Gastrocnemius medialis (tissue), 4 donors: ENCODE measurements at regions not wholly inside any gene's neighbourhood (a gene's known extent, or its start where the extent isn't known, plus 50 kb on each side); places are given as distances from the start of the nearest gene placed in this dataset.

ENCODE experiments used
- ATAC-seq, 2 donors: fragments of 150-250 bp; one replicate each; pipeline ENCODE4 v1.9.1; 2016
- DNase-seq, 2 donors: peaks; one replicate each; pipeline ENCODE4 v3.0.0-alpha.2; 2019
- H3K27ac ChIP-seq, 4 donors: fragments of 200-600 bp; sonication (generic); 1 replicate in 1 of 4; 2 replicates in 3 of 4; pipeline ENCODE4 v1.5.1; 2016 to 2018; ENCODE audit warnings: mild to moderate bottlenecking in 2 of 4, moderate library complexity in 1 of 4
- H3K27me3 ChIP-seq, 3 donors: fragments of 200-600 bp; sonication (generic) in 2 of 3; 1 replicate in 1 of 3; 2 replicates in 2 of 3; pipeline versions ENCODE4 v1.5.1 to v1.6.0; 2016 to 2019; ENCODE audit warnings: mild to moderate bottlenecking in 1 of 3, moderate library complexity in 1 of 3
- H3K36me3 ChIP-seq, 2 donors: fragments of 200-600 bp; sonication (generic) in 1 of 2; one replicate each; pipeline ENCODE4 v1.5.1; 2017 to 2018
- H3K4me1 ChIP-seq, 2 donors: fragments of 200-600 bp; sonication (generic) in 1 of 2; one replicate each; pipeline ENCODE4 v1.5.1; 2016 to 2017; ENCODE audit warnings: mild to moderate bottlenecking in 2 of 2
- H3K4me3 ChIP-seq, 4 donors: fragments of 200-600 bp; sonication (generic) in 3 of 4; 1 replicate in 1 of 4; 2 replicates in 3 of 4; pipeline ENCODE4 v1.5.1; 2016 to 2019; ENCODE audit warnings: mild to moderate bottlenecking in 2 of 4
- H3K9me3 ChIP-seq, 3 donors: fragments of 200-600 bp; sonication (generic) in 2 of 3; 1 replicate in 1 of 3; 2 replicates in 2 of 3; pipeline ENCODE4 v1.5.1; 2016 to 2019
- POLR2A ChIP-seq, 2 donors: fragments of 450-650 bp; IDR thresholded peaks; one replicate each; pipeline ENCODE4 v1.6.1; 2017; ENCODE audit warnings: antibody characterized with exemption in 2 of 2, mild to moderate bottlenecking in 2 of 2, moderate library complexity in 2 of 2
- in situ Hi-C, 4 donors: fragments of 200-750 bp; cut with MboI; loops; one replicate each; pipeline versions ENCODE4 v1.15.0 to v1.8.0; 2017; ENCODE audit warnings: low sequenced_read_pairs in 4 of 4
- intact Hi-C: fragments of 100-400 bp; cut with DNase I; formaldehyde crosslinking; loops from one replicate; pipeline ENCODE4 v1.15.1; 2023; ENCODE audit warnings: low total_unique reads
- TF ChIP-seq, protein P1 (sequence below), 5 experiments: fragments of 450-650 bp in 3 of 5; fragments of 200-600 bp in 2 of 5; sonication (generic) in 2 of 5; IDR thresholded peaks in 4 of 5; conservative IDR thresholded peaks in 1 of 5; 1 replicate in 4 of 5; 2 replicates in 1 of 5; pipeline ENCODE4 v1.5.1; 2016 to 2019; ENCODE audit warnings: antibody characterized with exemption in 5 of 5, mild to moderate bottlenecking in 3 of 5, moderate library complexity in 3 of 5

DNA sequence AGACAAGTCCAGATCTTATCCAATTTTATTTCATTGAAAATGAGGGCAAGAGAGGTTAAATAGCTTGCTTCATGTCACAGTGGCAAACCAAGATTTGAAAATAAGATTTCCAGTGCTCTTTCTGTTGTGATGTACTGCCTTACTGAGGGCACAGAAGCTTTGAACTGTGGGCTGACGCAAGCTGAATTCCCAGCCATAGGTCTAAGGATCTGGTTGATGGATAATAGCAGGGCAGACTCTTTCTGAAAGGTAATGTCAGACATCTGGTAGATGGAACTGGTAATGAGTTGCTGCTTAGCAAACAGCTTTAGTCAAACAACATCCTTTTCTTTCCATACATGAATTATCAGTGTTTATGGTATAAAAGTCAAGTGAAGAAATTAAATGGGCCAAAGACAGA, 193.9 kb upstream of the RASGEF1B start:
- DNase-seq: no peak
- ATAC-seq: no peak
- peaks cover 0 to 4% of the 10 kb centered on the region in 2 donors for H3K4me1 ChIP-seq
- no peaks in the 10 kb centered on the region for H3K9me3 ChIP-seq
- H3K4me3 ChIP-seq: no peak overlapping the region
- TF ChIP-seq, protein P1, sequence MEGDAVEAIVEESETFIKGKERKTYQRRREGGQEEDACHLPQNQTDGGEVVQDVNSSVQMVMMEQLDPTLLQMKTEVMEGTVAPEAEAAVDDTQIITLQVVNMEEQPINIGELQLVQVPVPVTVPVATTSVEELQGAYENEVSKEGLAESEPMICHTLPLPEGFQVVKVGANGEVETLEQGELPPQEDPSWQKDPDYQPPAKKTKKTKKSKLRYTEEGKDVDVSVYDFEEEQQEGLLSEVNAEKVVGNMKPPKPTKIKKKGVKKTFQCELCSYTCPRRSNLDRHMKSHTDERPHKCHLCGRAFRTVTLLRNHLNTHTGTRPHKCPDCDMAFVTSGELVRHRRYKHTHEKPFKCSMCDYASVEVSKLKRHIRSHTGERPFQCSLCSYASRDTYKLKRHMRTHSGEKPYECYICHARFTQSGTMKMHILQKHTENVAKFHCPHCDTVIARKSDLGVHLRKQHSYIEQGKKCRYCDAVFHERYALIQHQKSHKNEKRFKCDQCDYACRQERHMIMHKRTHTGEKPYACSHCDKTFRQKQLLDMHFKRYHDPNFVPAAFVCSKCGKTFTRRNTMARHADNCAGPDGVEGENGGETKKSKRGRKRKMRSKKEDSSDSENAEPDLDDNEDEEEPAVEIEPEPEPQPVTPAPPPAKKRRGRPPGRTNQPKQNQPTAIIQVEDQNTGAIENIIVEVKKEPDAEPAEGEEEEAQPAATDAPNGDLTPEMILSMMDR (IDR thresholded peaks at IDR 0.05 in 4 of 5, conservative IDR thresholded peaks at IDR 0.05 in 1 of 5): no peak
- TF ChIP-seq POLR2A (IDR thresholded peaks at IDR 0.05): no peak
- in situ Hi-C loops (no loop called here), intact Hi-C loops (no loop called here)
- H3K36me3 ChIP-seq: no peaks in the 10 kb centered on the region
- no peak overlapping the region for H3K27ac ChIP-seq
- H3K27me3 ChIP-seq: no peaks in the 10 kb centered on the region

DNA sequence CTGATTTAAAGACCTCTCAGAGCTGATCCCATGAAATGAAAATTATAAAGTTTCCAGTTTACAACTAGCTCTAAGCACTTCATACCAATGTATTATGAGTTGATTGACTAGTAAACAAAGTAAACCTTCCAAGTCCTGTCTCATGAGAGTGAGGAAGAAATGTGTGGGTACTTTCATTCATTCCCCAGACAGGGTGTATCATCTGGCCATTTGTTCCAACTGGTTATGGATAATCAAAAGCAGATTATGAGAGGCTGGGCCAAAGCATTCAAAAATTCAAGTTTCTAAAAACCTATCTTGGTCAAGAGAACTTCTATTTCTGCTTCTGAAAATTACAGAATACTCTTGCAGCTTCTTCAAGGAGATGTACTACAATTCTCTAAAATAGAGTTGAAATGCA, 193.3 kb upstream of the RASGEF1B start:
- Histone ChIP-seq H3K27me3 (no peaks in the 10 kb centered on the region), H3K27ac (no peak overlapping the region), H3K36me3 (no peaks in the 10 kb centered on the region), H3K4me3 (no peak overlapping the region), H3K4me1 (peaks cover 0 to 4% of the 10 kb centered on the region in 2 donors), H3K9me3 (no peaks in the 10 kb centered on the region)
- no peak for TF ChIP-seq POLR2A (IDR thresholded peaks at IDR 0.05)
- TF ChIP-seq, protein P1 (IDR thresholded peaks at IDR 0.05 in 4 of 5, conservative IDR thresholded peaks at IDR 0.05 in 1 of 5): no peak
- intact Hi-C loops: no loop called here
- in situ Hi-C loops: no loop called here
- DNase-seq: no peak
- ATAC-seq: no peak

DNA sequence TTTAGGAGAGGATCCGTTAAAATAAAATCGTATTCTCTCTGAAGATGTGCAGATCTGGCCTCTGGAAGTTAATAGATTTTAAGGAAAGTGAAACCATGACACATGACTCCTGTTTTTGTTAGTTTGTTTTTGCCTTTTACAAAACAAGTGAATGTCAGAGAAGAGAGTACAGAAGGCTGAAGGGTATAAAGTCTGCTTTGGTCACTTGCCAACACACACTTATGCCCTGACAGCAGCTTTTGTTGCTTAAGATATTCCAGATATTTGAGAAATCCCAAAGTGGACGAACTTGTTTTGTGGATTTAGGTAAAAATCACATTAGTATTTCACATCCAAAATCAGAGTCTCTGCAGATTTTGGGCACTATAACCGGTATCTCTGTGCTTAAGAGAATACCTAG, 192.4 kb upstream of the RASGEF1B start:
- Histone ChIP-seq H3K4me1 (peaks cover 0 to 4% of the 10 kb centered on the region in 2 donors), H3K9me3 (no peaks in the 10 kb centered on the region), H3K4me3 (no peak overlapping the region), H3K27ac (no peak overlapping the region), H3K36me3 (no peaks in the 10 kb centered on the region), H3K27me3 (no peaks in the 10 kb centered on the region)
- TF ChIP-seq, protein P1 (IDR thresholded peaks at IDR 0.05 in 4 of 5, conservative IDR thresholded peaks at IDR 0.05 in 1 of 5): no peak
- TF ChIP-seq POLR2A (IDR thresholded peaks at IDR 0.05): no peak
- no peak for DNase-seq
- ATAC-seq: no peak
- intact Hi-C loops (no loop called here), in situ Hi-C loops (no loop called here)

DNA sequence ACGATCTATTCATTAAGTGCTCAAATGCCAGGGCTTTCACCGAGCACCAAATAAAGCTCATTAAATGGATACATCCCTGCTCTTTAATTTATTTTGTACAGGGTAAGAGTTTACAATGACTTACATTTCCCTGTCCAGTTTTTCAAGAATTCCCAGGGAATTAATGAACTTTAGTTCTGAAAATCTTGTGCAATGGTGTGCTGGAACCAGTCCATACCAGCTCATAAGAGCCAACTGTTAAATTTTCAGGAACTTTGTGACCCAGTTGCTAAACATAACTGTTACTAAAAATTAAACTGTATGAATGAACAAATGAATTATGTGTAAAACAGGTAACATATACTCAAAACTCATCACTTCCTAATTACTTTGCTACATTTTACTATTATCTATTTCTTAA, 191.7 kb upstream of the RASGEF1B start:
- TF ChIP-seq POLR2A (IDR thresholded peaks at IDR 0.05): no peak
- TF ChIP-seq, protein P1 (IDR thresholded peaks at IDR 0.05 in 4 of 5, conservative IDR thresholded peaks at IDR 0.05 in 1 of 5): no peak
- Histone ChIP-seq H3K4me1 (peaks cover 0 to 4% of the 10 kb centered on the region in 2 donors), H3K9me3 (no peaks in the 10 kb centered on the region), H3K27ac (no peak overlapping the region), H3K36me3 (no peaks in the 10 kb centered on the region), H3K4me3 (no peak overlapping the region), H3K27me3 (no peaks in the 10 kb centered on the region)
- no peak for ATAC-seq
- intact Hi-C loops (no loop called here), in situ Hi-C loops (no loop called here)
- no peak for DNase-seq

DNA sequence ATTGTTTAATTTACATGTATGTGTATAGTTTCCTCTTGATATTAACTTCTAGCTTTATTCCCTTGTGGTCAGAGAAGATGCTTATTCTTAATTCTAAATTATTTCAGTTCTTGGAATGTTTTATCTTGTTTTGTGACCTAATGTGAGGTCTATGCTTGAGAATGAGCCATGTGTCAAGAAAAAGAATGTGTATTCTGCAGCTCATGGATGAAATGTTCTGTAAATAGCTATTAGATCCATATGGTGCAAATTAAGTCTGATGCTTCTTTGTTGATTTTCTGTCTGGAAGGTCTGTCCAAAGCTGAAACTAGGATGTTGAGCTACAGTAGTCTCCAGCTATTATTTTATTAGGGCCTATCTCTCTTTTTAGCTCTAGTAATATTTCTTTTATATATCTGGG, 187.3 kb upstream of the RASGEF1B start:
- H3K27ac ChIP-seq: no peak overlapping the region
- no peak for ATAC-seq
- no peak for DNase-seq
- H3K4me3 ChIP-seq: no peak overlapping the region
- H3K9me3 ChIP-seq: no peaks in the 10 kb centered on the region
- TF ChIP-seq POLR2A (IDR thresholded peaks at IDR 0.05): no peak
- TF ChIP-seq, protein P1 (IDR thresholded peaks at IDR 0.05 in 4 of 5, conservative IDR thresholded peaks at IDR 0.05 in 1 of 5): no peak
- intact Hi-C loops: no loop called here
- H3K36me3 ChIP-seq: no peaks in the 10 kb centered on the region
- H3K4me1 ChIP-seq: no peaks in the 10 kb centered on the region
- H3K27me3 ChIP-seq: no peaks in the 10 kb centered on the region
- in situ Hi-C loops: no loop called here
